Liver (tissue), 8 donors: ENCODE measurements at regions not wholly inside any gene's neighbourhood (a gene's known extent, or its start where the extent isn't known, plus 50 kb on each side); places are given as distances from the start of the nearest gene placed in this dataset.

Experiments
- DNase-seq: peaks from one replicate; pipeline ENCODE4 v3.0.0-alpha.2; 2017; ENCODE audit warnings: low spot score
- H3K27ac ChIP-seq, 2 donors: one replicate each; pipeline ENCODE4 v1.7.0; 2013; ENCODE audit warnings: inconsistent platforms in 2 of 2, low read length in 2 of 2, control low read depth in 1 of 2, low read depth in 1 of 2, mild to moderate bottlenecking in 1 of 2
- H3K27me3 ChIP-seq, 4 donors: one replicate each; pipeline versions ENCODE4 v1.6.1 to v1.7.0; 2013; ENCODE audit warnings: low read length in 3 of 4, inconsistent platforms in 1 of 4, mild to moderate bottlenecking in 1 of 4, moderate library complexity in 1 of 4; ENCODE audit not compliant: control insufficient read depth in 4 of 4, insufficient read depth in 4 of 4
- H3K36me3 ChIP-seq, 4 donors: one replicate each; pipeline versions ENCODE4 v1.6.1 to v1.7.0; 2013; ENCODE audit warnings: low read length in 3 of 4, mild to moderate bottlenecking in 3 of 4, low read depth in 1 of 4, moderate library complexity in 1 of 4; ENCODE audit not compliant: control insufficient read depth in 4 of 4, insufficient read depth in 3 of 4
- H3K4me1 ChIP-seq, 4 donors: one replicate each; pipeline versions ENCODE4 v1.6.1 to v1.7.0; 2013; ENCODE audit warnings: low read length in 3 of 4, mild to moderate bottlenecking in 3 of 4, moderate library complexity in 1 of 4; ENCODE audit not compliant: control insufficient read depth in 4 of 4, insufficient read depth in 4 of 4
- H3K4me3 ChIP-seq, 3 donors: one replicate each; pipeline versions ENCODE4 v1.6.1 to v1.7.0; 2013; ENCODE audit warnings: low read length in 3 of 3, control low read depth in 1 of 3, low read depth in 1 of 3, mild to moderate bottlenecking in 1 of 3
- H3K9ac ChIP-seq, 2 donors: one replicate each; pipeline ENCODE4 v1.7.0; 2013; ENCODE audit warnings: low read length in 2 of 2, mild to moderate bottlenecking in 2 of 2, moderate library complexity in 2 of 2, control low read depth in 1 of 2, low read depth in 1 of 2
- H3K9me3 ChIP-seq, 4 donors: one replicate each; pipeline versions ENCODE4 v1.6.1 to v1.7.0; 2013; ENCODE audit warnings: low read length in 3 of 4; ENCODE audit not compliant: control insufficient read depth in 4 of 4
- EGR1 ChIP-seq, 2 donors: IDR thresholded peaks; 2 replicates each; pipeline ENCODE4 v1.6.1; 2016 to 2018; ENCODE audit warnings: antibody characterized with exemption in 2 of 2, low read depth in 2 of 2
- FOXA1 ChIP-seq: IDR thresholded peaks from 2 replicates; pipeline ENCODE4 v1.6.1; 2016; ENCODE audit warnings: antibody characterized with exemption
- FOXA2 ChIP-seq: IDR thresholded peaks from 2 replicates; pipeline ENCODE4 v1.6.1; 2016; ENCODE audit warnings: antibody characterized with exemption
- GABPA ChIP-seq, 2 donors: IDR thresholded peaks in 1 of 2; conservative IDR thresholded peaks in 1 of 2; 2 replicates each; pipeline ENCODE4 v1.6.1; 2016; ENCODE audit warnings: antibody characterized with exemption in 2 of 2, mild to moderate bottlenecking in 1 of 2, moderate library complexity in 1 of 2
- HNF4A ChIP-seq, 2 donors: conservative IDR thresholded peaks; 2 replicates each; pipeline ENCODE4 v1.6.1; 2016; ENCODE audit warnings: antibody characterized with exemption in 2 of 2, mild to moderate bottlenecking in 2 of 2
- HNF4G ChIP-seq: IDR thresholded peaks from 2 replicates; pipeline ENCODE4 v1.6.1; 2016; ENCODE audit warnings: antibody characterized with exemption
- JUND ChIP-seq, 2 donors: IDR thresholded peaks; 2 replicates each; pipeline ENCODE4 v1.6.1; 2016; ENCODE audit warnings: antibody characterized with exemption in 2 of 2
- MAX ChIP-seq: IDR thresholded peaks from 2 replicates; pipeline ENCODE4 v1.6.1; 2016; ENCODE audit warnings: antibody characterized with exemption
- RAD21 ChIP-seq, 2 donors: IDR thresholded peaks; 2 replicates each; pipeline ENCODE4 v1.6.1; 2016; ENCODE audit warnings: antibody characterized with exemption in 2 of 2, mild to moderate bottlenecking in 2 of 2
- REST ChIP-seq: IDR thresholded peaks from 2 replicates; pipeline ENCODE4 v1.6.1; 2016; ENCODE audit warnings: antibody characterized with exemption, mild to moderate bottlenecking
- RXRA ChIP-seq, 2 donors: IDR thresholded peaks; 2 replicates each; pipeline ENCODE4 v1.6.1; 2017 to 2018; ENCODE audit warnings: antibody characterized with exemption in 2 of 2, mild to moderate bottlenecking in 1 of 2
- SP1 ChIP-seq: IDR thresholded peaks from 2 replicates; pipeline ENCODE4 v1.6.1; 2018; ENCODE audit warnings: antibody characterized with exemption, mild to moderate bottlenecking
- TAF1 ChIP-seq: conservative IDR thresholded peaks from 2 replicates; pipeline ENCODE4 v1.6.1; 2016; ENCODE audit warnings: antibody characterized with exemption, mild to moderate bottlenecking
- YY1 ChIP-seq: IDR thresholded peaks from 2 replicates; pipeline ENCODE4 v1.6.1; 2016; ENCODE audit warnings: antibody characterized with exemption, mild to moderate bottlenecking
- WGBS: extraction: QIAGEN DNeasy Blood & Tissue Kit; methylation state at CpG from one replicate; pipeline ENCODE4 v1.1.7; 2013; 5-methylcytosine and 5-hydroxymethylcytosine counted together
- TF ChIP-seq, protein P1 (sequence below): IDR thresholded peaks from 2 replicates; pipeline ENCODE4 v1.6.1; 2016; ENCODE audit warnings: antibody characterized with exemption
- TF ChIP-seq, protein P2 (sequence below): fragments of 150-350 bp; IDR thresholded peaks from 2 replicates; pipeline ENCODE4 v1.5.1; 2017; ENCODE audit warnings: improper control_type of control experiment, low read depth, low read length; ENCODE audit not compliant: missing input control
- donor health status: healthy.
- donor health status: healthy.
- donor health status: healthy.
- donor health status: healthy.
- donor health status: healthy.

DNA sequence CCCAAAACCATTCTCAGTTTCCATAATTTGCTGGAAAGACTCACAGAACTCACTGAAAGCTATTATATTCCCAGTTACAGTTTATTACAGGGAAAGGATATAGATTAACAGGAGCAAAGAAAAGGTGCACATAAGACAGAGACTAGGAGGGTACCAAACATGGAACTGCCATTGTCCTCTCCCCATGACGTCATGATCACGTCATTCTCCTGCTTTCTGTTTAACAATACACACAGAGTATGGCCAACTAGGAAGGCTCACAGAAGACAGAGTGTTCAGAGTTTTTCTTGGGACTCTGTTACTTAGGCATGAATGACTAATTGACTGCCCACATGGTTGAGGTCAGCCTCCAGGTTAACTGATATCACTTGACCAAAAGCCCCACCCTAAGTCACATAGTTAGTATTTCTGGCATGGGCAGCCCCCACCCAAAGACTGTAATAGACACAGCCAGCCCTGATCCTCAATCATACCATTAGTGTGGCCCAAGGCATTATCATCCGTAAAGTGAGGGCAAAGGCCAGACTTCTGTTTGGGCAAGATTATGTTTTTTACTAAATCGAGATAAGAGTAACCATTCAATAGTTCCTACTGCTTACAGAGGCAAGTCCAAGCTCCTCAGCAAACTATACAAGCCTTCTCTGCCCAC, 353.5 kb upstream of the POU5F2 start:
- no peak overlapping the region for H3K27ac ChIP-seq
- H3K9me3 ChIP-seq: peaks cover 0 to 2% (median 0%) of the 10 kb centered on the region in 4 donors
- H3K36me3 ChIP-seq: no peaks in the 10 kb centered on the region
- TF ChIP-seq SP1: no peak
- TF ChIP-seq MAX: no peak
- TF ChIP-seq RXRA (IDR thresholded peaks at IDR 0.05): no peak
- TF ChIP-seq FOXA1: no peak
- TF ChIP-seq YY1: no peak
- TF ChIP-seq FOXA2: no peak
- TF ChIP-seq EGR1 (IDR thresholded peaks at IDR 0.05; ENCODE audit: low read depth in 2 of 2): no peak
- TF ChIP-seq JUND (IDR thresholded peaks at IDR 0.05): no peak
- TF ChIP-seq, protein P1, sequence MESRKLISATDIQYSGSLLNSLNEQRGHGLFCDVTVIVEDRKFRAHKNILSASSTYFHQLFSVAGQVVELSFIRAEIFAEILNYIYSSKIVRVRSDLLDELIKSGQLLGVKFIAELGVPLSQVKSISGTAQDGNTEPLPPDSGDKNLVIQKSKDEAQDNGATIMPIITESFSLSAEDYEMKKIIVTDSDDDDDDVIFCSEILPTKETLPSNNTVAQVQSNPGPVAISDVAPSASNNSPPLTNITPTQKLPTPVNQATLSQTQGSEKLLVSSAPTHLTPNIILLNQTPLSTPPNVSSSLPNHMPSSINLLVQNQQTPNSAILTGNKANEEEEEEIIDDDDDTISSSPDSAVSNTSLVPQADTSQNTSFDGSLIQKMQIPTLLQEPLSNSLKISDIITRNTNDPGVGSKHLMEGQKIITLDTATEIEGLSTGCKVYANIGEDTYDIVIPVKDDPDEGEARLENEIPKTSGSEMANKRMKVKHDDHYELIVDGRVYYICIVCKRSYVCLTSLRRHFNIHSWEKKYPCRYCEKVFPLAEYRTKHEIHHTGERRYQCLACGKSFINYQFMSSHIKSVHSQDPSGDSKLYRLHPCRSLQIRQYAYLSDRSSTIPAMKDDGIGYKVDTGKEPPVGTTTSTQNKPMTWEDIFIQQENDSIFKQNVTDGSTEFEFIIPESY: no peak
- TF ChIP-seq REST: no peak
- TF ChIP-seq RAD21 (IDR thresholded peaks at IDR 0.05): no peak
- TF ChIP-seq GABPA (IDR thresholded peaks at IDR 0.05 in 1 of 2, conservative IDR thresholded peaks at IDR 0.05 in 1 of 2): no peak
- TF ChIP-seq, protein P2, sequence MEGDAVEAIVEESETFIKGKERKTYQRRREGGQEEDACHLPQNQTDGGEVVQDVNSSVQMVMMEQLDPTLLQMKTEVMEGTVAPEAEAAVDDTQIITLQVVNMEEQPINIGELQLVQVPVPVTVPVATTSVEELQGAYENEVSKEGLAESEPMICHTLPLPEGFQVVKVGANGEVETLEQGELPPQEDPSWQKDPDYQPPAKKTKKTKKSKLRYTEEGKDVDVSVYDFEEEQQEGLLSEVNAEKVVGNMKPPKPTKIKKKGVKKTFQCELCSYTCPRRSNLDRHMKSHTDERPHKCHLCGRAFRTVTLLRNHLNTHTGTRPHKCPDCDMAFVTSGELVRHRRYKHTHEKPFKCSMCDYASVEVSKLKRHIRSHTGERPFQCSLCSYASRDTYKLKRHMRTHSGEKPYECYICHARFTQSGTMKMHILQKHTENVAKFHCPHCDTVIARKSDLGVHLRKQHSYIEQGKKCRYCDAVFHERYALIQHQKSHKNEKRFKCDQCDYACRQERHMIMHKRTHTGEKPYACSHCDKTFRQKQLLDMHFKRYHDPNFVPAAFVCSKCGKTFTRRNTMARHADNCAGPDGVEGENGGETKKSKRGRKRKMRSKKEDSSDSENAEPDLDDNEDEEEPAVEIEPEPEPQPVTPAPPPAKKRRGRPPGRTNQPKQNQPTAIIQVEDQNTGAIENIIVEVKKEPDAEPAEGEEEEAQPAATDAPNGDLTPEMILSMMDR: no peak
- no peak for TF ChIP-seq HNF4A (conservative IDR thresholded peaks at IDR 0.05)
- no peaks in the 10 kb centered on the region for H3K4me1 ChIP-seq
- H3K9ac ChIP-seq: no peak overlapping the region
- DNase-seq: no peak
- no peak overlapping the region for H3K4me3 ChIP-seq
- H3K27me3 ChIP-seq: no peaks in the 10 kb centered on the region
- WGBS: 85% methylated on average over 4 of the region's 4 CpGs

- TF ChIP-seq REST (no peak), TAF1 (no peak), HNF4G (no peak), MAX (no peak), FOXA1 (no peak)
- TF ChIP-seq, protein P1: no peak
- DNase-seq: no peak
- no peaks in the 10 kb centered on the region for H3K27me3 ChIP-seq
Measured at GRCh38 chr5:94093300-94093699, 351.9 kb upstream of the POU5F2 start.

More at GRCh38 chr5:94093300-94093699, 351.9 kb upstream of the POU5F2 start:
- Histone ChIP-seq H3K9ac (no peak overlapping the region), H3K4me3 (no peak overlapping the region), H3K36me3 (no peaks in the 10 kb centered on the region), H3K4me1 (no peaks in the 10 kb centered on the region), H3K9me3 (peaks cover 0 to 2% (median 0%) of the 10 kb centered on the region in 4 donors), H3K27ac (no peak overlapping the region)
